Epithelial cell of proximal tubule (primary cell): ENCODE measurements at regions not wholly inside any gene's neighbourhood (a gene's known extent, or its start where the extent isn't known, plus 50 kb on each side); places are given as distances from the start of the nearest gene placed in this dataset.

Source experiments
- DNase-seq: peaks from one replicate; pipeline ENCODE4 v3.0.0-alpha.2; 2011; ENCODE audit warnings: low read depth
- H3K4me3 ChIP-seq: 2 replicates; pipeline ENCODE4 v1.5.1; 2011; ENCODE audit warnings: low read depth, mild to moderate bottlenecking, low read length
- CTCF ChIP-seq: conservative IDR thresholded peaks from 2 replicates; pipeline ENCODE4 v1.5.1; 2012; ENCODE audit warnings: low read depth, mild to moderate bottlenecking, low read length

GRCh38 chr2:238668426-238668825 lies 179.5 kb upstream of the TWIST2 start:
- TF ChIP-seq CTCF: no peak
- H3K4me3 ChIP-seq: no peak overlapping the region
- DNase-seq: no peak

- H3K4me3 ChIP-seq: no peak overlapping the region
- no peak for TF ChIP-seq CTCF
Observed at GRCh38 chr2:238669046-238669445, 178.8 kb upstream of the TWIST2 start.

GRCh38 chr2:238669581-238670080 lies 178.3 kb upstream of the TWIST2 start:
- no peak for TF ChIP-seq CTCF
- H3K4me3 ChIP-seq: no peak overlapping the region
- DNase-seq: no peak

More at GRCh38 chr2:238669046-238669445, 178.8 kb upstream of the TWIST2 start:
- DNase-seq: no peak

- DNase-seq: no peak
- no peak for TF ChIP-seq CTCF
Observed at GRCh38 chr2:238670111-238670585, 177.7 kb upstream of the TWIST2 start.

GRCh38 chr2:238682536-238682935 lies 165.3 kb upstream of the TWIST2 start:
- no peak overlapping the region for H3K4me3 ChIP-seq
- DNase-seq: no peak
- TF ChIP-seq CTCF: no peak

More at GRCh38 chr2:238670111-238670585, 177.7 kb upstream of the TWIST2 start:
- H3K4me3 ChIP-seq: no peak overlapping the region

- DNase-seq: peak; percentile 16
- no peak for TF ChIP-seq CTCF
- no peak overlapping the region for H3K4me3 ChIP-seq
Observed at GRCh38 chr2:238684362-238685326, 163.2 kb upstream of the TWIST2 start.
